ENCODE measurements at regions not wholly inside any gene's neighbourhood (a gene's known extent, or its start where the extent isn't known, plus 50 kb on each side); places are given as distances from the start of the nearest gene placed in this dataset.
A peak's percentile ranks its signal among the peaks of the same experiment; 100 is the strongest.

GRCh38 chr6:104404377-104404776 lies 455.3 kb downstream of the HACE1 start:
- ChIA-PET CTCF (ENCODE audit: low intra/inter-chr PET ratio) (no interaction called here), POLR2A (no interaction called here)
- Histone ChIP-seq H3K9me1 (ENCODE audit: control insufficient read depth, insufficient read depth, low read length) (no peaks in the 10 kb centered on the region), H2AFZ (ENCODE audit: low read depth, low read length) (peak overlapping the region; percentile 24; the same call in 1 of the 2 replicates), H3K27me3 (ENCODE audit: control insufficient read depth in 2 of 2, insufficient read depth in 2 of 2, low read length in 2 of 2) (no peaks in the 10 kb centered on the region), H3K4me1 (replicated peaks in 1 of 2; ENCODE audit: control insufficient read depth in 2 of 2, insufficient read depth in 2 of 2, low read length in 2 of 2) (no peaks in the 10 kb centered on the region), H3K4me2 (ENCODE audit: insufficient read depth, low read length) (no peak overlapping the region), H3K9ac (ENCODE audit: insufficient read depth in 1 of 2, low read depth in 2 of 2, low read length in 2 of 2) (no peak overlapping the region), H3K36me3 (ENCODE audit: control insufficient read depth, insufficient read depth, low read length) (no peaks in the 10 kb centered on the region), H3K79me2 (ENCODE audit: control insufficient read depth, insufficient read depth, low read length) (no peaks in the 10 kb centered on the region), H3K9me3 (replicated peaks; ENCODE audit: control insufficient read depth, insufficient read depth, low read depth, low read length) (no peaks in the 10 kb centered on the region), H3K4me3 (no peak overlapping the region), H4K20me1 (replicated peaks; ENCODE audit: control insufficient read depth, insufficient read depth, low read length) (no peaks in the 10 kb centered on the region), H3K27ac (ENCODE audit: extremely low read depth, low read depth, low read length) (no peak overlapping the region)
- in situ Hi-C loops (cut with MboI): no loop called here
- no TSS peak for BruUV-seq (replicated peaks)
- peak; percentile 61 for ATAC-seq
- no peak for DNase-seq (ENCODE audit: extremely low read depth in 1 of 4, low spot score in 3 of 4)
- 7% methylated on average over 6 of the region's 6 CpGs for WGBS (ENCODE audit: insufficient coverage, low coverage, missing lambda C conversion rate)
- intact Hi-C loops (cut with micrococcal nuclease): no loop called here
- FAIRE-seq: no peak
- no peak for TF ChIP-seq ZNF274 (IDR thresholded peaks at IDR 0.05; ENCODE audit: borderline replicate concordance, low read depth, low read length)
- peak; percentile 35; the same call in 1 of the 2 replicates for TF ChIP-seq ATF3 (IDR thresholded peaks at IDR 0.05)
- TF ChIP-seq ATF3 (CRISPR knock-in tag; conservative IDR thresholded peaks at IDR 0.05): no peak
- no peak for TF ChIP-seq ZSCAN29 (IDR thresholded peaks at IDR 0.05)
- no peak for TF ChIP-seq HEY1 (CRISPR knock-in tag; IDR thresholded peaks at IDR 0.05; ENCODE audit: borderline replicate concordance)
- TF ChIP-seq ELF1 (tag; IDR thresholded peaks at IDR 0.05): no peak
- TF ChIP-seq CBFA2T3 (IDR thresholded peaks at IDR 0.05): 0 out of 2 replicates have a peak, but pooled peaks have one; percentile 8
- TF ChIP-seq ZNF583 (CRISPR knock-in tag; IDR thresholded peaks at IDR 0.05): no peak
- no peak for TF ChIP-seq BRD4 (IDR thresholded peaks at IDR 0.05)
- peak; percentile 38; the same call in 1 of the 2 replicates for TF ChIP-seq L3MBTL2 (IDR thresholded peaks at IDR 0.05)
- TF ChIP-seq JUND (IDR thresholded peaks at IDR 0.05; ENCODE audit: borderline replicate concordance, low read depth, low read length): peak; percentile 60
- TF ChIP-seq JUND (tag; IDR thresholded peaks at IDR 0.05; ENCODE audit: borderline replicate concordance, low read depth, low read length): peak; percentile 68; the same call in 2 of the 3 replicates
- TF ChIP-seq HDAC1 (IDR thresholded peaks at IDR 0.05): no peak
- peak; percentile 71 for TF ChIP-seq ATF7 (IDR thresholded peaks at IDR 0.05)
- peak; percentile 75 for TF ChIP-seq BHLHE40 (IDR thresholded peaks at IDR 0.05; ENCODE audit: low read length)
- no peak for TF ChIP-seq ERF (CRISPR knock-in tag; IDR thresholded peaks at IDR 0.05)
- TF ChIP-seq ELF4 (CRISPR knock-in tag; IDR thresholded peaks at IDR 0.05): no peak
- peak; percentile 16; the same call in 1 of the 2 replicates for TF ChIP-seq CTBP1 (IDR thresholded peaks at IDR 0.05; ENCODE audit: borderline replicate concordance)
- no peak for TF ChIP-seq MTF1 (CRISPR knock-in tag; IDR thresholded peaks at IDR 0.05; ENCODE audit: borderline replicate concordance)
- no peak for TF ChIP-seq NEUROD1 (IDR thresholded peaks at IDR 0.05; ENCODE audit: borderline replicate concordance, low read depth, low read length, partially characterized antibody)
- no peak for TF ChIP-seq PCBP2 (IDR thresholded peaks at IDR 0.05; ENCODE audit: low read depth, low read length, poor library complexity, severe bottlenecking)
- TF ChIP-seq EP400 (IDR thresholded peaks at IDR 0.05): no peak
- no peak for TF ChIP-seq PRPF4 (IDR thresholded peaks at IDR 0.05; ENCODE audit: insufficient read depth, low read depth, low read length, poor library complexity, severe bottlenecking)
- no peak for TF ChIP-seq NR1H2 (CRISPR knock-in tag; IDR thresholded peaks at IDR 0.05)
